Liver (tissue), 8 donors: ENCODE measurements at regions not wholly inside any gene's neighbourhood (a gene's known extent, or its start where the extent isn't known, plus 50 kb on each side); places are given as distances from the start of the nearest gene placed in this dataset.

ENCODE experiments used
- DNase-seq: peaks from one replicate; pipeline ENCODE4 v3.0.0-alpha.2; 2017; ENCODE audit warnings: low spot score
- H3K27ac ChIP-seq, 2 donors: one replicate each; pipeline ENCODE4 v1.7.0; 2013; ENCODE audit warnings: inconsistent platforms in 2 of 2, low read length in 2 of 2, control low read depth in 1 of 2, low read depth in 1 of 2, mild to moderate bottlenecking in 1 of 2
- H3K27me3 ChIP-seq, 4 donors: one replicate each; pipeline versions ENCODE4 v1.6.1 to v1.7.0; 2013; ENCODE audit warnings: low read length in 3 of 4, inconsistent platforms in 1 of 4, mild to moderate bottlenecking in 1 of 4, moderate library complexity in 1 of 4; ENCODE audit not compliant: control insufficient read depth in 4 of 4, insufficient read depth in 4 of 4
- H3K36me3 ChIP-seq, 4 donors: one replicate each; pipeline versions ENCODE4 v1.6.1 to v1.7.0; 2013; ENCODE audit warnings: low read length in 3 of 4, mild to moderate bottlenecking in 3 of 4, low read depth in 1 of 4, moderate library complexity in 1 of 4; ENCODE audit not compliant: control insufficient read depth in 4 of 4, insufficient read depth in 3 of 4
- H3K4me1 ChIP-seq, 4 donors: one replicate each; pipeline versions ENCODE4 v1.6.1 to v1.7.0; 2013; ENCODE audit warnings: low read length in 3 of 4, mild to moderate bottlenecking in 3 of 4, moderate library complexity in 1 of 4; ENCODE audit not compliant: control insufficient read depth in 4 of 4, insufficient read depth in 4 of 4
- H3K4me3 ChIP-seq, 3 donors: one replicate each; pipeline versions ENCODE4 v1.6.1 to v1.7.0; 2013; ENCODE audit warnings: low read length in 3 of 3, control low read depth in 1 of 3, low read depth in 1 of 3, mild to moderate bottlenecking in 1 of 3
- H3K9ac ChIP-seq, 2 donors: one replicate each; pipeline ENCODE4 v1.7.0; 2013; ENCODE audit warnings: low read length in 2 of 2, mild to moderate bottlenecking in 2 of 2, moderate library complexity in 2 of 2, control low read depth in 1 of 2, low read depth in 1 of 2
- H3K9me3 ChIP-seq, 4 donors: one replicate each; pipeline versions ENCODE4 v1.6.1 to v1.7.0; 2013; ENCODE audit warnings: low read length in 3 of 4; ENCODE audit not compliant: control insufficient read depth in 4 of 4
- ATF3 ChIP-seq: IDR thresholded peaks from 2 replicates; pipeline ENCODE4 v1.6.1; 2016; ENCODE audit warnings: antibody characterized with exemption
- CTCF ChIP-seq: fragments of 150-350 bp; IDR thresholded peaks from 2 replicates; pipeline ENCODE4 v1.5.1; 2017; ENCODE audit warnings: improper control_type of control experiment, low read depth, low read length; ENCODE audit not compliant: missing input control
- EGR1 ChIP-seq, 2 donors: IDR thresholded peaks; 2 replicates each; pipeline ENCODE4 v1.6.1; 2016 to 2018; ENCODE audit warnings: antibody characterized with exemption in 2 of 2, low read depth in 2 of 2
- FOXA1 ChIP-seq: IDR thresholded peaks from 2 replicates; pipeline ENCODE4 v1.6.1; 2016; ENCODE audit warnings: antibody characterized with exemption
- FOXA2 ChIP-seq: IDR thresholded peaks from 2 replicates; pipeline ENCODE4 v1.6.1; 2016; ENCODE audit warnings: antibody characterized with exemption
- GABPA ChIP-seq, 2 donors: IDR thresholded peaks in 1 of 2; conservative IDR thresholded peaks in 1 of 2; 2 replicates each; pipeline ENCODE4 v1.6.1; 2016; ENCODE audit warnings: antibody characterized with exemption in 2 of 2, mild to moderate bottlenecking in 1 of 2, moderate library complexity in 1 of 2
- HNF4A ChIP-seq, 2 donors: conservative IDR thresholded peaks; 2 replicates each; pipeline ENCODE4 v1.6.1; 2016; ENCODE audit warnings: antibody characterized with exemption in 2 of 2, mild to moderate bottlenecking in 2 of 2
- HNF4G ChIP-seq: IDR thresholded peaks from 2 replicates; pipeline ENCODE4 v1.6.1; 2016; ENCODE audit warnings: antibody characterized with exemption
- JUND ChIP-seq, 2 donors: IDR thresholded peaks; 2 replicates each; pipeline ENCODE4 v1.6.1; 2016; ENCODE audit warnings: antibody characterized with exemption in 2 of 2
- MAX ChIP-seq: IDR thresholded peaks from 2 replicates; pipeline ENCODE4 v1.6.1; 2016; ENCODE audit warnings: antibody characterized with exemption
- NR2F2 ChIP-seq: IDR thresholded peaks from 2 replicates; pipeline ENCODE4 v1.6.1; 2016; ENCODE audit warnings: antibody characterized with exemption
- RAD21 ChIP-seq, 2 donors: IDR thresholded peaks; 2 replicates each; pipeline ENCODE4 v1.6.1; 2016; ENCODE audit warnings: antibody characterized with exemption in 2 of 2, mild to moderate bottlenecking in 2 of 2
- REST ChIP-seq: IDR thresholded peaks from 2 replicates; pipeline ENCODE4 v1.6.1; 2016; ENCODE audit warnings: antibody characterized with exemption, mild to moderate bottlenecking
- RXRA ChIP-seq, 2 donors: IDR thresholded peaks; 2 replicates each; pipeline ENCODE4 v1.6.1; 2017 to 2018; ENCODE audit warnings: antibody characterized with exemption in 2 of 2, mild to moderate bottlenecking in 1 of 2
- SP1 ChIP-seq: IDR thresholded peaks from 2 replicates; pipeline ENCODE4 v1.6.1; 2018; ENCODE audit warnings: antibody characterized with exemption, mild to moderate bottlenecking
- TAF1 ChIP-seq: conservative IDR thresholded peaks from 2 replicates; pipeline ENCODE4 v1.6.1; 2016; ENCODE audit warnings: antibody characterized with exemption, mild to moderate bottlenecking
- YY1 ChIP-seq: IDR thresholded peaks from 2 replicates; pipeline ENCODE4 v1.6.1; 2016; ENCODE audit warnings: antibody characterized with exemption, mild to moderate bottlenecking
- ZBTB33 ChIP-seq: IDR thresholded peaks from 2 replicates; pipeline ENCODE4 v1.6.1; 2016; ENCODE audit warnings: antibody characterized with exemption
- WGBS: extraction: QIAGEN DNeasy Blood & Tissue Kit; methylation state at CpG from one replicate; pipeline ENCODE4 v1.1.7; 2013; 5-methylcytosine and 5-hydroxymethylcytosine counted together
- donor health status: healthy.
- donor health status: healthy.
- donor health status: healthy.
- donor health status: healthy.
- donor health status: healthy.

- Histone ChIP-seq H3K9me3 (no peaks in the 10 kb centered on the region), H3K36me3 (no peaks in the 10 kb centered on the region), H3K27me3 (no peaks in the 10 kb centered on the region), H3K4me1 (no peaks in the 10 kb centered on the region), H3K27ac (no peak overlapping the region), H3K4me3 (no peak overlapping the region), H3K9ac (no peak overlapping the region)
- no peak for DNase-seq
- no peak for TF ChIP-seq CTCF
- TF ChIP-seq ATF3, result no peak
- no peak for TF ChIP-seq ZBTB33
- TF ChIP-seq JUND (IDR thresholded peaks at IDR 0.05), result no peak
- TF ChIP-seq FOXA1, result no peak
- TF ChIP-seq FOXA2, result no peak
- no peak for TF ChIP-seq NR2F2
- TF ChIP-seq YY1, result no peak
- no peak for TF ChIP-seq SP1
- TF ChIP-seq GABPA (IDR thresholded peaks at IDR 0.05 in 1 of 2, conservative IDR thresholded peaks at IDR 0.05 in 1 of 2), result no peak
- no peak for TF ChIP-seq TAF1
- TF ChIP-seq MAX, result no peak
- TF ChIP-seq RXRA (IDR thresholded peaks at IDR 0.05), result no peak
- 83% methylated on average over 1 of the region's 1 CpG for WGBS
Measured at GRCh38 chr1:98075626-98076025, 154.8 kb upstream of the DPYD start.

GRCh38 chr1:98073823-98074222, 153.0 kb upstream of the DPYD start:
- Histone ChIP-seq H3K4me1 (no peaks in the 10 kb centered on the region), H3K27me3 (no peaks in the 10 kb centered on the region), H3K27ac (no peak overlapping the region), H3K9me3 (no peaks in the 10 kb centered on the region), H3K4me3 (no peak overlapping the region), H3K36me3 (no peaks in the 10 kb centered on the region), H3K9ac (no peak overlapping the region)
- WGBS, result 92% methylated on average over 3 of the region's 3 CpGs
- TF ChIP-seq GABPA (IDR thresholded peaks at IDR 0.05 in 1 of 2, conservative IDR thresholded peaks at IDR 0.05 in 1 of 2), result no peak
- TF ChIP-seq RXRA (IDR thresholded peaks at IDR 0.05), result no peak
- TF ChIP-seq MAX, result no peak
- TF ChIP-seq NR2F2, result no peak
- no peak for TF ChIP-seq ZBTB33
- TF ChIP-seq RAD21 (IDR thresholded peaks at IDR 0.05), result no peak
- TF ChIP-seq REST, result no peak
- TF ChIP-seq FOXA2, result no peak
- TF ChIP-seq CTCF, result no peak
- TF ChIP-seq FOXA1, result no peak
- no peak for TF ChIP-seq HNF4A (conservative IDR thresholded peaks at IDR 0.05)
- TF ChIP-seq HNF4G, result no peak
- no peak for TF ChIP-seq JUND (IDR thresholded peaks at IDR 0.05)
- TF ChIP-seq YY1, result no peak
- no peak for TF ChIP-seq EGR1 (IDR thresholded peaks at IDR 0.05; ENCODE audit: low read depth in 2 of 2)
- TF ChIP-seq ATF3, result no peak
- no peak for TF ChIP-seq SP1
- TF ChIP-seq TAF1, result no peak
- DNase-seq, result no peak
